ENCODE measurements at regions not wholly inside any gene's neighbourhood (a gene's known extent, or its start where the extent isn't known, plus 50 kb on each side); places are given as distances from the start of the nearest gene placed in this dataset.

DNA sequence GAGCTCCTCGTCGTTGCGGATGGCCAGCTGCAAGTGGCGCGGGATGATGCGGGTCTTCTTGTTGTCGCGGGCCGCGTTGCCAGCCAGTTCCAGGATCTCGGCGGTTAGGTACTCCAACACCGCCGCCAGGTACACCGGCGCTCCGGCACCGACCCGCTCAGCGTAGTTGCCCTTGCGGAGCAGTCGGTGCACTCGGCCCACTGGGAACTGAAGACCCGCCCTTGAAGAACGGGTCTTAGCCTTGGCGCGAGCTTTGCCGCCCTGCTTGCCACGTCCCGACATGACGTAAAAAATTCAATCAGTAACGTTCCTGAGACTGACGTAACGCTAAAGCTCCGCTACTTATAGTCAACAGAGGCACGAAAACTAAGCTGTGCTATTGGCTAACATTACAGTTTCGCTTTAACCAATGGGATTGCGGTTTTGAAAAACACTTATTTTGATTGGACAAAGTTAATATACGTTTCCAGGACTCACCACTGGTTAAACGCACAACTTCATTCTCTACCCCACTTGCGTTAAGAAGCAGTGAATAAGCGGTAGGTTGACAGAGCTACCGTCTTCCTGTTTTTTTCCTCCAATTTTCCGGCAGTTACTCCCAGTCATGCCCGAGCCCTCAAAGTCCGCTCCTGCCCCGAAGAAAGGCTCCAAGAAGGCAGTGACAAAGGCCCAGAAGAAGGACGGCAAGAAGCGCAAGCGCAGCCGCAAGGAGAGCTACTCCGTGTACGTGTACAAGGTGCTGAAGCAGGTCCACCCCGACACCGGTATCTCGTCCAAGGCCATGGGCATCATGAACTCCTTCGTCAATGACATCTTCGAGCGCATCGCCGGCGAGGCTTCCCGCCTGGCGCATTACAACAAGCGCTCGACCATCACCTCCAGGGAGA lies 73.9 kb downstream of the OR2B2 start (continued):
- TF ChIP-seq, protein P1, sequence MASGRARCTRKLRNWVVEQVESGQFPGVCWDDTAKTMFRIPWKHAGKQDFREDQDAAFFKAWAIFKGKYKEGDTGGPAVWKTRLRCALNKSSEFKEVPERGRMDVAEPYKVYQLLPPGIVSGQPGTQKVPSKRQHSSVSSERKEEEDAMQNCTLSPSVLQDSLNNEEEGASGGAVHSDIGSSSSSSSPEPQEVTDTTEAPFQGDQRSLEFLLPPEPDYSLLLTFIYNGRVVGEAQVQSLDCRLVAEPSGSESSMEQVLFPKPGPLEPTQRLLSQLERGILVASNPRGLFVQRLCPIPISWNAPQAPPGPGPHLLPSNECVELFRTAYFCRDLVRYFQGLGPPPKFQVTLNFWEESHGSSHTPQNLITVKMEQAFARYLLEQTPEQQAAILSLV (CRISPR knock-in tag; IDR thresholded peaks at IDR 0.05; ENCODE audit: borderline replicate concordance): peak; percentile 37; the same call in 1 of the 2 replicates
- peak; percentile 59 for TF ChIP-seq ZNF18 (CRISPR knock-in tag; IDR thresholded peaks at IDR 0.05; ENCODE audit: insufficient replicate concordance)
- no peak for TF ChIP-seq ZNF432 (CRISPR knock-in tag; IDR thresholded peaks at IDR 0.05; ENCODE audit: borderline replicate concordance)
- TF ChIP-seq, protein P2, sequence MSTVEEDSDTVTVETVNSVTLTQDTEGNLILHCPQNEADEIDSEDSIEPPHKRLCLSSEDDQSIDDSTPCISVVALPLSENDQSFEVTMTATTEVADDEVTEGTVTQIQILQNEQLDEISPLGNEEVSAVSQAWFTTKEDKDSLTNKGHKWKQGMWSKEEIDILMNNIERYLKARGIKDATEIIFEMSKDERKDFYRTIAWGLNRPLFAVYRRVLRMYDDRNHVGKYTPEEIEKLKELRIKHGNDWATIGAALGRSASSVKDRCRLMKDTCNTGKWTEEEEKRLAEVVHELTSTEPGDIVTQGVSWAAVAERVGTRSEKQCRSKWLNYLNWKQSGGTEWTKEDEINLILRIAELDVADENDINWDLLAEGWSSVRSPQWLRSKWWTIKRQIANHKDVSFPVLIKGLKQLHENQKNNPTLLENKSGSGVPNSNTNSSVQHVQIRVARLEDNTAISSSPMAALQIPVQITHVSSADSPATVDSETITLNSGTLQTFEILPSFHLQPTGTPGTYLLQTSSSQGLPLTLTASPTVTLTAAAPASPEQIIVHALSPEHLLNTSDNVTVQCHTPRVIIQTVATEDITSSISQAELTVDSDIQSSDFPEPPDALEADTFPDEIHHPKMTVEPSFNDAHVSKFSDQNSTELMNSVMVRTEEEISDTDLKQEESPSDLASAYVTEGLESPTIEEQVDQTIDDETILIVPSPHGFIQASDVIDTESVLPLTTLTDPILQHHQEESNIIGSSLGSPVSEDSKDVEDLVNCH (CRISPR knock-in tag; IDR thresholded peaks at IDR 0.05): no peak
- no peak for TF ChIP-seq GLI4 (CRISPR knock-in tag; IDR thresholded peaks at IDR 0.05; ENCODE audit: borderline replicate concordance)
- TF ChIP-seq HDAC6 (IDR thresholded peaks at IDR 0.05; ENCODE audit: low read depth, low read length): no peak
- TF ChIP-seq ZNF83 (CRISPR knock-in tag; IDR thresholded peaks at IDR 0.05; ENCODE audit: borderline replicate concordance): peak; percentile 95
- peak; percentile 45; the same call in 1 of the 2 replicates for TF ChIP-seq CERS6 (CRISPR knock-in tag; IDR thresholded peaks at IDR 0.05)
- no peak for TF ChIP-seq SRSF9 (IDR thresholded peaks at IDR 0.05; ENCODE audit: borderline replicate concordance, insufficient read depth, low read depth, low read length, poor library complexity, severe bottlenecking)
- no peak; the same call in 1 of the 2 replicates for TF ChIP-seq BATF2 (CRISPR knock-in tag; IDR thresholded peaks at IDR 0.05)
- TF ChIP-seq SSRP1 (CRISPR knock-in tag; IDR thresholded peaks at IDR 0.05): no peak
- peak; percentile 60 for TF ChIP-seq IKZF5 (CRISPR knock-in tag; IDR thresholded peaks at IDR 0.05)
- TF ChIP-seq ZNF775 (CRISPR knock-in tag; IDR thresholded peaks at IDR 0.05; ENCODE audit: borderline replicate concordance): no peak
- TF ChIP-seq ZFY (CRISPR knock-in tag; IDR thresholded peaks at IDR 0.05): peak; percentile 80; the same call in 1 of the 2 replicates
- TF ChIP-seq ZKSCAN5 (CRISPR knock-in tag; IDR thresholded peaks at IDR 0.05): no peak
- TF ChIP-seq ZNF101 (CRISPR knock-in tag; IDR thresholded peaks at IDR 0.05; ENCODE audit: borderline replicate concordance, low read depth): no peak
- 0 out of 2 replicates have a peak, but pooled peaks have one; percentile 11 for TF ChIP-seq TFAP4 (IDR thresholded peaks at IDR 0.05; ENCODE audit: borderline replicate concordance, low read depth)
- no peak for TF ChIP-seq ZNF496 (CRISPR knock-in tag; IDR thresholded peaks at IDR 0.05; ENCODE audit: insufficient replicate concordance)

Measured in HepG2 (cell line).